Kidney capillary endothelial cell (primary cell): ENCODE measurements at regions not wholly inside any gene's neighbourhood (a gene's known extent, or its start where the extent isn't known, plus 50 kb on each side); places are given as distances from the start of the nearest gene placed in this dataset.

Source experiments
- DNase-seq: peaks from one replicate; pipeline ENCODE4 v3.0.0-alpha.2; 2018; ENCODE audit warnings: low spot score

GRCh38 chr15:97346221-97346620 is 614.3 kb upstream of the ARRDC4 start:
- no peak for DNase-seq

- DNase-seq: no peak
Observed at GRCh38 chr15:97350813-97351212, 609.7 kb upstream of the ARRDC4 start.

GRCh38 chr15:97383516-97383915 is 577.0 kb upstream of the ARRDC4 start:
- DNase-seq: no peak

GRCh38 chr15:97386940-97387339 is 573.6 kb upstream of the ARRDC4 start:
- DNase-seq: no peak

GRCh38 chr15:97401195-97401594 is 559.3 kb upstream of the ARRDC4 start:
- no peak for DNase-seq

GRCh38 chr15:97401970-97402369 is 558.5 kb upstream of the ARRDC4 start:
- no peak for DNase-seq

- DNase-seq: no peak
Observed at GRCh38 chr15:97406841-97407240, 553.7 kb upstream of the ARRDC4 start.

GRCh38 chr15:97410897-97411575 is 549.5 kb upstream of the ARRDC4 start:
- DNase-seq: no peak

GRCh38 chr15:97420130-97420529 is 540.4 kb upstream of the ARRDC4 start:
- DNase-seq: no peak

GRCh38 chr15:97425596-97425995 is 534.9 kb upstream of the ARRDC4 start:
- no peak for DNase-seq

- DNase-seq: no peak
Observed at GRCh38 chr15:97443101-97443500, 517.4 kb upstream of the ARRDC4 start.

GRCh38 chr15:97446138-97446537 is 514.4 kb upstream of the ARRDC4 start:
- no peak for DNase-seq

- no peak for DNase-seq
Observed at GRCh38 chr15:97456521-97457202, 503.8 kb upstream of the ARRDC4 start.

GRCh38 chr15:97457203-97457847 is 503.2 kb upstream of the ARRDC4 start:
- no peak for DNase-seq

- DNase-seq: no peak
Observed at GRCh38 chr15:97459771-97460170, 500.7 kb upstream of the ARRDC4 start.

- no peak for DNase-seq
Observed at GRCh38 chr15:97461226-97461625, 499.3 kb upstream of the ARRDC4 start.

GRCh38 chr15:97463696-97464095 is 496.8 kb upstream of the ARRDC4 start:
- DNase-seq: no peak

GRCh38 chr15:97470417-97470816 is 490.1 kb upstream of the ARRDC4 start:
- DNase-seq: no peak

GRCh38 chr15:97473627-97474026 is 486.9 kb upstream of the ARRDC4 start:
- no peak for DNase-seq

- no peak for DNase-seq
Observed at GRCh38 chr15:97479957-97480356, 480.5 kb upstream of the ARRDC4 start.

GRCh38 chr15:97482521-97482920 is 478.0 kb upstream of the ARRDC4 start:
- DNase-seq: no peak

GRCh38 chr15:97483232-97483631 is 477.3 kb upstream of the ARRDC4 start:
- DNase-seq: no peak

GRCh38 chr15:97490429-97490828 is 470.1 kb upstream of the ARRDC4 start:
- DNase-seq: no peak
